SH-SY5Y (cell line): ENCODE measurements at regions not wholly inside any gene's neighbourhood (a gene's known extent, or its start where the extent isn't known, plus 50 kb on each side); places are given as distances from the start of the nearest gene placed in this dataset.

Experiments
- GATA2 ChIP-seq: IDR thresholded peaks from 2 replicates; pipeline ENCODE4 v1.6.1; 2011; ENCODE audit warnings: mild to moderate bottlenecking, low read depth, low read length
- GATA3 ChIP-seq: IDR thresholded peaks from 2 replicates; pipeline ENCODE4 v1.6.1; 2011; ENCODE audit warnings: low read depth, mild to moderate bottlenecking, low read length, moderate library complexity

GRCh38 chr11:34811858-34812257 lies 104.3 kb downstream of the APIP start:
- TF ChIP-seq GATA2: no peak
- TF ChIP-seq GATA3: no peak
